ENCODE measurements at regions not wholly inside any gene's neighbourhood (a gene's known extent, or its start where the extent isn't known, plus 50 kb on each side); places are given as distances from the start of the nearest gene placed in this dataset.

DNA sequence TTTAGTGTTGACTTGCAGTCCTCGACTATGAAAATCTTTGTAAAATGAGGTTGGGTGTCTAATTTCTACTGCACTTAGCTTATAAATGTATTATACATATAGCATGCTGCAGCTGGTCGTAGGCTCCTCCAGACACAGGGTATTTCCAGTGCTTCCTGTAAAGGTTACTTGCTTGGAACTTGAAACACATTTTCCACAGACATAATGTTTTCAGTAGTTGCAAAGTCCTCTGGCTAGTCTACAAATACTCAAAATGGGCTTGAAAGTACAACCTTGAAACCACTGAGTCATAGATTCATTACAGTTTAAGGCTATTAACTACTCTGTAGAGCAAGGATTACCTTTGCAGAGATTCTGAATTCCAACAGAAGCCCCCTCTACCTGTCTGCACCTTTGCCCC lies 464.1 kb downstream of the RAP2B start:
- TF ChIP-seq EZH2 (IDR thresholded peaks at IDR 0.05; ENCODE audit: borderline replicate concordance, low read depth, low read length, severe bottlenecking) (no peak), POLR2AphosphoS5 (IDR thresholded peaks at IDR 0.05; ENCODE audit: insufficient read depth, low read depth, low read length) (no peak), POLR2A (IDR thresholded peaks at IDR 0.05; ENCODE audit: low read depth, low read length) (no peak)
- TF ChIP-seq, protein P1, sequence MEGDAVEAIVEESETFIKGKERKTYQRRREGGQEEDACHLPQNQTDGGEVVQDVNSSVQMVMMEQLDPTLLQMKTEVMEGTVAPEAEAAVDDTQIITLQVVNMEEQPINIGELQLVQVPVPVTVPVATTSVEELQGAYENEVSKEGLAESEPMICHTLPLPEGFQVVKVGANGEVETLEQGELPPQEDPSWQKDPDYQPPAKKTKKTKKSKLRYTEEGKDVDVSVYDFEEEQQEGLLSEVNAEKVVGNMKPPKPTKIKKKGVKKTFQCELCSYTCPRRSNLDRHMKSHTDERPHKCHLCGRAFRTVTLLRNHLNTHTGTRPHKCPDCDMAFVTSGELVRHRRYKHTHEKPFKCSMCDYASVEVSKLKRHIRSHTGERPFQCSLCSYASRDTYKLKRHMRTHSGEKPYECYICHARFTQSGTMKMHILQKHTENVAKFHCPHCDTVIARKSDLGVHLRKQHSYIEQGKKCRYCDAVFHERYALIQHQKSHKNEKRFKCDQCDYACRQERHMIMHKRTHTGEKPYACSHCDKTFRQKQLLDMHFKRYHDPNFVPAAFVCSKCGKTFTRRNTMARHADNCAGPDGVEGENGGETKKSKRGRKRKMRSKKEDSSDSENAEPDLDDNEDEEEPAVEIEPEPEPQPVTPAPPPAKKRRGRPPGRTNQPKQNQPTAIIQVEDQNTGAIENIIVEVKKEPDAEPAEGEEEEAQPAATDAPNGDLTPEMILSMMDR (IDR thresholded peaks at IDR 0.05; ENCODE audit: extremely low read depth in 1 of 2, insufficient read depth in 1 of 2, low read depth in 1 of 2, low read length in 2 of 2): no peak
